Endothelial cell of umbilical vein (primary cell): ENCODE measurements at regions not wholly inside any gene's neighbourhood (a gene's known extent, or its start where the extent isn't known, plus 50 kb on each side); places are given as distances from the start of the nearest gene placed in this dataset.

Experiments used
- BruUV-seq: library from RNA; stranded (reverse); fragments of 400-500 nt; replicated peaks from 2 replicates; lab custom pipeline; 2021; lab: Mats Ljungman, UMichigan
- CTCF ChIA-PET: fragments of 300-600, 350-600 bp; sonication (Branson Sonifier 250); formaldehyde crosslinking; loops from one replicate; lab custom pipeline; 2021; ENCODE audit warnings: antibody characterized with exemption, inconsistent platforms; lab: Charles Lee
- POLR2A ChIA-PET: fragments of 300-600, 350-600 bp; sonication (Branson Sonifier 250); formaldehyde crosslinking; loops from one replicate; lab custom pipeline; 2021; ENCODE audit warnings: antibody characterized with exemption, inconsistent platforms; lab: Charles Lee
- DNase-seq: peaks from one replicate; pipeline ENCODE4 v3.0.0-alpha.2; 2011; ENCODE audit warnings: low read depth, low spot score
- FAIRE-seq: peaks from 2 replicates; lab custom pipeline; 2011; peaks lifted over from hg19 to GRCh38; lab: Jason Lieb, UNC
- H2AFZ ChIP-seq: 2 replicates; pipeline ENCODE4 v1.6.0; 2012; ENCODE audit warnings: low read depth, low read length, control low read depth, inconsistent platforms
- H3K27ac ChIP-seq: 2 replicates; pipeline ENCODE4 v1.5.1; 2011; ENCODE audit warnings: low read depth, mild to moderate bottlenecking, control low read depth, low read length, moderate library complexity; ENCODE audit not compliant: insufficient read depth
- H3K27me3 ChIP-seq, 2 experiments: 2 replicates each; pipeline versions ENCODE4 v1.6.0 to v1.6.1; 2011; ENCODE audit warnings: low read length in 2 of 2, mixed read lengths in 1 of 2; ENCODE audit not compliant: control insufficient read depth in 2 of 2, insufficient read depth in 2 of 2
- H3K36me3 ChIP-seq, 2 experiments: 2 replicates in 1 of 2; 3 replicates in 1 of 2; pipeline ENCODE4 v1.5.1; 2011; ENCODE audit warnings: low read length in 2 of 2, mild to moderate bottlenecking in 1 of 2, moderate library complexity in 1 of 2; ENCODE audit not compliant: control insufficient read depth in 2 of 2, insufficient read depth in 2 of 2; ENCODE audit errors: extremely low read depth in 1 of 2
- H3K4me1 ChIP-seq: 3 replicates; pipeline ENCODE4 v1.5.1; 2011; ENCODE audit warnings: mild to moderate bottlenecking, low read length; ENCODE audit not compliant: control insufficient read depth, insufficient read depth; ENCODE audit errors: extremely low read depth
- H3K4me2 ChIP-seq: 2 replicates; pipeline ENCODE4 v1.6.1; 2011; ENCODE audit warnings: low read length, control low read depth, mixed read lengths; ENCODE audit not compliant: insufficient read depth
- H3K4me3 ChIP-seq, 3 experiments: fragments of 200-600 bp in 1 of 3; sonication (generic), shearing (Covaris generic) in 1 of 3; replicated peaks in 1 of 3; 2 replicates each; pipeline ENCODE4 v1.5.1; 2011 to 2016; ENCODE audit warnings: control low read depth in 3 of 3, low read length in 3 of 3, mild to moderate bottlenecking in 2 of 3, inconsistent platforms in 1 of 3, low read depth in 1 of 3, moderate library complexity in 1 of 3; ENCODE audit not compliant: insufficient read depth in 1 of 3
- H3K79me2 ChIP-seq: 2 replicates; pipeline ENCODE4 v1.6.0; 2012; ENCODE audit warnings: low read length, inconsistent platforms; ENCODE audit not compliant: control insufficient read depth, insufficient read depth
- H3K9ac ChIP-seq: replicated peaks from 2 replicates; pipeline ENCODE3; 2011; ENCODE audit warnings: low read length, control low read depth; ENCODE audit not compliant: insufficient read depth; ENCODE audit errors: extremely low read depth
- H3K9me1 ChIP-seq: replicated peaks from 3 replicates; pipeline ENCODE4 v1.6.0; 2011; ENCODE audit warnings: mild to moderate bottlenecking, low read length; ENCODE audit not compliant: control insufficient read depth, insufficient read depth; ENCODE audit errors: extremely low read depth
- H3K9me3 ChIP-seq: replicated peaks from 2 replicates; pipeline ENCODE4 v1.5.1; 2012; ENCODE audit warnings: low read length, inconsistent platforms; ENCODE audit not compliant: control insufficient read depth, insufficient read depth
- H4K20me1 ChIP-seq: replicated peaks from 2 replicates; pipeline ENCODE3; 2011; ENCODE audit warnings: mild to moderate bottlenecking, low read length; ENCODE audit not compliant: control insufficient read depth, insufficient read depth; ENCODE audit errors: extremely low read depth
- EZH2 ChIP-seq: IDR thresholded peaks from 2 replicates; pipeline ENCODE4 v1.6.1; 2012; ENCODE audit warnings: borderline replicate concordance, low read depth, mild to moderate bottlenecking, moderate library complexity, low read length, inconsistent platforms; ENCODE audit not compliant: severe bottlenecking
- FOS ChIP-seq: IDR thresholded peaks from 2 replicates; pipeline ENCODE4 v1.6.1; 2011; ENCODE audit warnings: mild to moderate bottlenecking, low read length, moderate library complexity, borderline replicate concordance; ENCODE audit not compliant: insufficient read depth
- GATA2 ChIP-seq: IDR thresholded peaks from 2 replicates; pipeline ENCODE4 v1.7.0; 2011; ENCODE audit warnings: low read depth, mild to moderate bottlenecking, moderate library complexity, mixed read lengths, low read length; ENCODE audit not compliant: insufficient read length, insufficient read depth
- JUN ChIP-seq: IDR thresholded peaks from 2 replicates; pipeline ENCODE4 v1.6.1; 2011; ENCODE audit warnings: borderline replicate concordance, low read depth; ENCODE audit not compliant: insufficient read length, insufficient read depth
- MYC ChIP-seq: IDR thresholded peaks from one replicate; pipeline ENCODE4 v1.6.1; 2011; ENCODE audit warnings: mild to moderate bottlenecking, low read depth, low read length
- POLR2A ChIP-seq: IDR thresholded peaks from 2 replicates; pipeline ENCODE4 v1.6.1; 2012; ENCODE audit warnings: low read depth, mild to moderate bottlenecking, control low read depth, low read length
- POLR2AphosphoS5 ChIP-seq: IDR thresholded peaks from 2 replicates; pipeline ENCODE4 v1.6.1; 2012; ENCODE audit warnings: low read depth, mild to moderate bottlenecking, control low read depth, low read length, moderate library complexity; ENCODE audit not compliant: insufficient read depth
- dilution Hi-C: fragments of 300-500 bp; cut with MboI; formaldehyde crosslinking; loops from one replicate; pipeline ENCODE4 v1.15.0; 2019; ENCODE audit warnings: low sequenced_read_pairs; ENCODE audit not compliant: extremely low pct_ligation_motif_present
- intact Hi-C: fragments of 100-400 bp; cut with micrococcal nuclease; formaldehyde crosslinking; loops from one replicate; pipeline ENCODE4 v1.10.0; 2022
- TF ChIP-seq, protein P1 (sequence below): IDR thresholded peaks from 2 replicates; pipeline ENCODE4 v1.6.1; 2011; ENCODE audit not compliant: insufficient read depth, insufficient read length
- TF ChIP-seq, protein P2 (sequence below), 2 donors: IDR thresholded peaks; 1 replicate in 1 of 2; 2 replicates in 1 of 2; pipeline ENCODE4 v1.5.1; 2011; ENCODE audit warnings: low read length in 2 of 2, mild to moderate bottlenecking in 2 of 2, moderate library complexity in 2 of 2, control low read depth in 1 of 2, inconsistent platforms in 1 of 2, low read depth in 1 of 2; ENCODE audit not compliant: insufficient read depth in 1 of 2; ENCODE audit errors: extremely low read depth in 1 of 2

DNA sequence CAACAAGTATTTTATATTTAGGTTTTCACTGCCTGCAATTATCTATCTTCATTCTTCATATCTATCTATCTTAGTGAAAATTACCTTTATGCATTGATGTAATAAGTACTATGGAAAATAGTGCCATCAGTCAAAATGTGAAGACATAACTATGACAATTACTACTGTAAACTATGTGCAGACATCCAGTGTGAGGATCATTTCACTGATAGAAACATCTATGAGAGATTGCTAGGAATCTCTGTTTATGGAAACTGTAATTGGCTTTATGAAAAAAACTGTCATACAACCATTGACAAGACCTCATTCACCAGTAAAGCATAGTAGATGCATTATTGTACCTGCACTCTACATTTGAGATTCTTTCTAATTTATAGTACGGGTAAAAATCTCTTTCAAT is 401.0 kb downstream of the PMP22 start:
- dilution Hi-C loops (no loop called here), intact Hi-C loops (no loop called here)
- Histone ChIP-seq H3K9me3 (peaks cover 2% of the 10 kb centered on the region), H3K4me1 (no peaks in the 10 kb centered on the region), H3K27me3 (no peaks in the 10 kb centered on the region), H3K4me3 (no peak overlapping the region), H3K4me2 (no peak overlapping the region), H3K27ac (no peak overlapping the region), H3K9me1 (no peaks in the 10 kb centered on the region), H2AFZ (no peak overlapping the region), H3K79me2 (no peaks in the 10 kb centered on the region), H3K9ac (no peak overlapping the region), H3K36me3 (no peaks in the 10 kb centered on the region), H4K20me1 (no peaks in the 10 kb centered on the region)
- ChIA-PET CTCF (no interaction called here), POLR2A (no interaction called here)
- FAIRE-seq, result no peak
- no TSS peak for BruUV-seq
- no peak for DNase-seq
- no peak for TF ChIP-seq JUN

DNA sequence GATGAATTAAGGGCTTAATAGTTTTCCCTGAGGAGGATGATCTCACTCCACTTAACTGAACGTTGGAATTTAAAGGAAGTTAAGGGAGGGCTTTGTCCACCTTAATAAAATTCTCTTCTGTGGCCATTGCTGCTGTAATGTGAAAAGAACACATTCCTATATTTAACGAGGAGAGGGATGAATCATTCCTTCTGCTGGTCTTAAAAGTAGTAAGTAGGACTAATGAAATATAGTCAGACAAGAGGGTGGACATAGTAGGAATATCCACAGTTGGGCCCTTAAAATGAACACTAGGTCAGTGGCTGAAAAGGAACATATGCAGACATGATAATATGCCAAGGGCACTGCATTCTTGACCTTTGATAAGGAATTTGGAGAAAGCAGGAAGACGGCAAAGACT is 405.6 kb downstream of the PMP22 start:
- no peak overlapping the region for H3K9ac ChIP-seq
- H2AFZ ChIP-seq, result no peak overlapping the region
- no peaks in the 10 kb centered on the region for H3K9me3 ChIP-seq
- H3K4me3 ChIP-seq, result no peak overlapping the region
- POLR2A ChIA-PET, result no interaction called here
- H3K4me1 ChIP-seq, result no peaks in the 10 kb centered on the region
- intact Hi-C loops, result no loop called here
- H3K36me3 ChIP-seq, result no peaks in the 10 kb centered on the region
- dilution Hi-C loops, result no loop called here
- H3K79me2 ChIP-seq, result no peaks in the 10 kb centered on the region
- CTCF ChIA-PET, result no interaction called here
- FAIRE-seq (no peak), DNase-seq (no peak)
- no peaks in the 10 kb centered on the region for H3K9me1 ChIP-seq
- H3K27ac ChIP-seq, result no peak overlapping the region
- no peak overlapping the region for H3K4me2 ChIP-seq
- TF ChIP-seq, protein P1, sequence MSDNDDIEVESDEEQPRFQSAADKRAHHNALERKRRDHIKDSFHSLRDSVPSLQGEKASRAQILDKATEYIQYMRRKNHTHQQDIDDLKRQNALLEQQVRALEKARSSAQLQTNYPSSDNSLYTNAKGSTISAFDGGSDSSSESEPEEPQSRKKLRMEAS, result no peak
- TF ChIP-seq FOS (no peak), GATA2 (no peak), JUN (no peak), MYC (no peak), POLR2A (no peak), POLR2AphosphoS5 (no peak), EZH2 (no peak)
- TF ChIP-seq, protein P2, sequence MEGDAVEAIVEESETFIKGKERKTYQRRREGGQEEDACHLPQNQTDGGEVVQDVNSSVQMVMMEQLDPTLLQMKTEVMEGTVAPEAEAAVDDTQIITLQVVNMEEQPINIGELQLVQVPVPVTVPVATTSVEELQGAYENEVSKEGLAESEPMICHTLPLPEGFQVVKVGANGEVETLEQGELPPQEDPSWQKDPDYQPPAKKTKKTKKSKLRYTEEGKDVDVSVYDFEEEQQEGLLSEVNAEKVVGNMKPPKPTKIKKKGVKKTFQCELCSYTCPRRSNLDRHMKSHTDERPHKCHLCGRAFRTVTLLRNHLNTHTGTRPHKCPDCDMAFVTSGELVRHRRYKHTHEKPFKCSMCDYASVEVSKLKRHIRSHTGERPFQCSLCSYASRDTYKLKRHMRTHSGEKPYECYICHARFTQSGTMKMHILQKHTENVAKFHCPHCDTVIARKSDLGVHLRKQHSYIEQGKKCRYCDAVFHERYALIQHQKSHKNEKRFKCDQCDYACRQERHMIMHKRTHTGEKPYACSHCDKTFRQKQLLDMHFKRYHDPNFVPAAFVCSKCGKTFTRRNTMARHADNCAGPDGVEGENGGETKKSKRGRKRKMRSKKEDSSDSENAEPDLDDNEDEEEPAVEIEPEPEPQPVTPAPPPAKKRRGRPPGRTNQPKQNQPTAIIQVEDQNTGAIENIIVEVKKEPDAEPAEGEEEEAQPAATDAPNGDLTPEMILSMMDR (IDR thresholded peaks at IDR 0.05; ENCODE audit: extremely low read depth in 1 of 2, insufficient read depth in 1 of 2, low read depth in 1 of 2, low read length in 2 of 2), result no peak
- no peaks in the 10 kb centered on the region for H3K27me3 ChIP-seq
- H4K20me1 ChIP-seq, result no peaks in the 10 kb centered on the region
- no TSS peak for BruUV-seq
